ENCODE measurements at regions not wholly inside any gene's neighbourhood (a gene's known extent, or its start where the extent isn't known, plus 50 kb on each side); places are given as distances from the start of the nearest gene placed in this dataset.

DNA sequence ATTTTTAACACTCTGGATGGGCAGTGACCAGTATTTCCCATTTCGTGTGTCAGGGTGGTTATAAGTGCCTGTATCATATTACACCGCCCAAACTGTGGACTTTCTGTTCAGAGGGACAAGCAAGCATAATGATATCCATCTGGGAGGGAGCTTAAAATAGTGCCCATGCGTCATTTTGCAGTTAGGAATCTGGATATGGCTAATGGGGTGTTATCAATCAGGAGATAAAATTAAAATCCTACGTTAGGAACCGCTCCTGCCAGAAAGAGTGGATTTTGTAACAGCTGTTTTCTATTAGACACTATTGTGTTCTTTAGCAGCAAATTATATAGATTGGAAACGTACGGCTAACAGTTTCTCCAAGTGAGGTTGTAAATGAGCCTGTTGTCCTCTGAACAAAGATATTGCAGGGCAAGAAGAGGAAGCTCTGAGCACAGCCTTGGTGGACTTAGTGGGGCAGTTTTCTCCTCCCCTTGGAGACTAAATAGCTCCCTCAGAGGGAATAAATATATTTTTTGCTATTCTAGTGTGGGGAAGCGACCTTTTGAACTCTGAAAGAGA lies 160.4 kb downstream of the SPATA31D1 start:
- intact Hi-C loops (cut with DNase I) = no loop called here
- DNase-seq = no peak

DNA sequence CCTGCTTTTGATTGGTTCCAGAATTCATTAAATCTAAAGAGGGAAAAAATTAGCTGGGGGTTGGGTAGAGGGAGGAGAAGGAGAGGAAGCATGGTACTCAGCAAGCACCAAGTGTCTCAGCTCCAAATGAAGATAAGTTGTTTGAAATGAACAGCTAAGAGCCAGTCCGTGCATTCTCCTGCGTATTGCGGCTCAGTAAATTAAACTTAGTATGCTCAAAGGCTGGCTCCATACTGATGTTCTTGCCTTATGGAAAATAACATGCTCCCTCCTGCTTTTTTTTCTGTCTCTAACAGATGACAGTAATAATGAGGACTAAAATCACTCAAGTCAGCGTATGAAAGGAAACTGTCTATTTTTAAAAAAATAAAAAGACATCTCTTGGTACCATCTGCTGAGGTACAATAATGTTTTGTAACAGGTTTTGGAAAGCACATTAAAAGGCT lies 161.0 kb downstream of the SPATA31D1 start:
- DNase-seq = no peak
- intact Hi-C loops (cut with DNase I) = no loop called here

DNA sequence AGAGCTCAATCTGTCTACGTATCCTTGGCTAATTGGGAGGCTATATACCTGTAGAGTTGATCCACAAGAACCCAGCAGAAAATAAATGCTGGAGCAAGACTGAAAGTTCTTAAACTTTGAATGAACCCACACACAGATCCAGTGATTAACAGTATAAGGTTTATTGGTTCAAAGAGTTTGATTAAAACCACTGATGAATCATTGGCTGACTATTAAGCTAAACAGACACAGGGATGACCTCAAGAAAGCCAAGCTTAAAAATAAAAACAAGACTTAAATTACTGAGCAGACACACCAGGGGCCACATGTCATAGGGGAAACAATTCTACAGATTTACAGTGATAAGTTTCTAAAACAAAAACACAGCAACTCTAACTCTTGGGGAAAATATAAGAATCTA lies 163.6 kb downstream of the SPATA31D1 start:
- DNase-seq = no peak
- intact Hi-C loops (cut with DNase I) = no loop called here

DNA sequence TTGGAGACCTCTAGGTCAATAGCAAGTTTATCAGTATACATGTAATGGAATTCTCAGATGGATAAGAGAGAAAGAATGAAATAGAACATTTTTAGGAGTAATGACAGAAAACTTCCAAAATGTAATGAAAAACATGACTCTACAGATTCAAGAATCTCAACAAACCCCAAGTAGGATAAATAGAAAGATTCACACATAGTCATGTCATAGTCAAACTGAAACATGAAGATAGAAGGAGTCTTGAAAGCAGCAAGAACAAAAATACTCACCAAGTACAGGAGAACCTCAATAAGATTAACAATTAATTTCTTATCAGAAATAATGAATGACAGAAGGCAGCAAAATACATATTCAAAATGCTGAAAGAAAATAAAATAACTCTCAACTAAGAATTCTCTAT lies 164.5 kb downstream of the SPATA31D1 start:
- intact Hi-C loops (cut with DNase I) = no loop called here
- no peak for DNase-seq

DNA sequence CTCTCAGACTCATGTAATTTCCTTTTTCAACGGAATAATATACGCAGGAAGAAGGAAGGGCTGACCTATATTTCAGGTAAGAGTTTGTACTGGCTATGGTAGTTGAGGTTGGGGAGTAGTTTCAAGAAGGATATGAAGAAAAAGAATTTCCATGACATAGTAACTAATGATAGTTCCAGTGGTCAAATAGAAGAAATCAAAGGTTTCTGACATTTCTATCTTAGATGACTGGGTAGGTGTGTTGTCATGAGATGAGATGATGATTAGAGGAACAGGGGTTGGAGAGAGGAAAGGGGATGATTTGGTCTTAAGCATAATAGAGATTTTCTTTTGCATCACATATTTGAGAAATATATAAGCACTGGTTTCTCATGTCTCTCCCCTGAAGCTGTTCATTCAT lies 166.0 kb downstream of the SPATA31D1 start:
- no peak for DNase-seq
- intact Hi-C loops (cut with DNase I) = no loop called here

DNA sequence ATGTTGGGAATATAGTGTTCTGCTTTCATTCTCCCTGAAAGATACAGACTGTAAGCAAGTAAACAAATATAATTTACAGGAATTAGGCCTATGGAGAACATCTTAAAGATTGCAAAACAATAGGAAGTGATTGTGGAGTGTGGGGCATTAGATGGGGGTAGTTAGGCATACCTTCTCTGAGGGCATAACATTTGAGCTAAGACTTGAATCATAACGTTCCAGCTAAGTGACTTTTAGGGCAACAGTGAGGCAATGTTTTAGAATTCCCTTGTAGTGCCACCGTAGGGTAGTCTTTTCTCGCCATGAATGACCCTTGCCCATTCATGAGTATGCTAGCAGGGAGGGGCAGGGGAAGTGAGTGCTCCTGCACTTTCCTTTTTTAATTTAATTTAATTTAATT lies 173.3 kb downstream of the SPATA31D1 start:
- no peak for DNase-seq
- intact Hi-C loops (cut with DNase I) = no loop called here

DNA sequence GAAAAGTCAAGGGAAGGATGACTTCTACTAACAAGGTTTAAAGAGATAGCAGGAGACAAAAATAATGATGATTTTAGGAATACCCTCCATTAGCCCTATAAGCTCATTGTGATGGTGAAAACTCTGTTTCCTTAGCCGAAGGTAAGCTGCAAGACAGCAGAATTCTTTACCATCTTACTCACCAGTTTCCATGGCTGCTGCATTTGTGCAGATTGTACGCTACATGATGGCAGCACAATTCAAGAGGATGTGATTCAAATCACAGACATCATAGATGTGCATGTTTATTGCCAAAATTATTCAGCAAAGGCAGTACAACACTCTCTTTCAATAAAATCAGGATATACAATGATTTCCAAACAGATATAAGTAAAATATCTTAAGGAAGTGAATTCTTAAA lies 175.6 kb downstream of the SPATA31D1 start:
- intact Hi-C loops (cut with DNase I) = no loop called here

DNA sequence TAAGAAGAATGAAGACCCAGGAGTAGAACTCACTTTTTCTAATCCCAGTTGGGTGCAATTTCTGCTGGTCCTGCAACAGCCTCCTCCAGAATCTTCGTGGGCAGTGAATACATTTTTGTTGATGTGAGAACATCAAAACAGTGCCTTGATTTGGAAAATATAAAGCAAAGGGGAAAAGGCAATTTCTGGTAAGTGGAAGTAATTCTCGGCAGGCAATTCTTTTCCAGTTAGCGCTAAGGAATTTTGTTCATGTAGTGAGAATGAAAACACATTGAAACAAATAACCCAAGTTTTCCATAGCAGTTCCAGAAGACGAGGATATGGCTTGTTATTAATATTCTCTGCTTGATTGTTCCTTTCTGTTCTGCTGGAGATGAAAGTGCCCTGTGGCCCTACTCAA lies 178.7 kb downstream of the SPATA31D1 start:
- no peak for DNase-seq
- intact Hi-C loops (cut with DNase I) = no loop called here

More for the DNA sequence above, 175.6 kb downstream of the SPATA31D1 start:
- no peak for DNase-seq

DNA sequence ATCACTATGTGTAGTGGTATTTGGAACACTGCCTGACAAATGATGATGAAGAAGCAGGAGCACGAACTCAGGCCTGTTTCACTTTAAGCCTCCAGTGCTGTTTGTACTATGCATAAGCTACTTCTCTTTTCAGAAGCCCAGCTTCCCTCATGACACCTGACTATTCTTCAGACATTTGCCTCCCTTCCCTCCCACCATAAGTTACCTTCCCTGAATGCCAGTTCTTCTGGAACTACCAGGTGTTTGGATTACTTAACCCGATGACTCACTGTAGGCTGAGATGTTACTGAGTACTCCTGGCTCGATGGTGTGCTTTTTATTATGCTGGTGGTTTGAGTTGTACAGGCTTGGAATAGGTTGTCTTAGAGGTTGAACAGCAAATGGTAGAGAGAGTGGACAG lies 180.0 kb downstream of the SPATA31D1 start:
- no peak for DNase-seq
- intact Hi-C loops (cut with DNase I) = no loop called here

DNA sequence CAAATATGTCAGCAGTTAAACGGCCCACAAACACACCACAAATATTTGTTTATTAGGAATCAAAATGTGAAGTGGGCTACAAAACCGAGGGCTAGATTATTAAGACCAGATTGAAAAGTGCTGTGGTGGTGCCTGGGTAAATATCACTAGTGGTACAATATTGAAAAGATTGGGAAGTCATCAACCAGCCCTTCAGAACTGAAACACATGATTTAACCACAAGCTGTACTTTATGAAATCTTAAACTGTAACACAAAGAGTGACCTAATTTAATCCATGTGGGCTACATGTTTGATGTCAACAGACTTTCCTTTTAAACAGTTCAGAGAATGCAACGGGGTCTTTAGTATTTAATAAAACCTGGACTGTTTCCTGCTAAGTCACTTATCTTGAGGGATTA lies 182.3 kb downstream of the SPATA31D1 start:
- intact Hi-C loops (cut with DNase I) = no loop called here

DNA sequence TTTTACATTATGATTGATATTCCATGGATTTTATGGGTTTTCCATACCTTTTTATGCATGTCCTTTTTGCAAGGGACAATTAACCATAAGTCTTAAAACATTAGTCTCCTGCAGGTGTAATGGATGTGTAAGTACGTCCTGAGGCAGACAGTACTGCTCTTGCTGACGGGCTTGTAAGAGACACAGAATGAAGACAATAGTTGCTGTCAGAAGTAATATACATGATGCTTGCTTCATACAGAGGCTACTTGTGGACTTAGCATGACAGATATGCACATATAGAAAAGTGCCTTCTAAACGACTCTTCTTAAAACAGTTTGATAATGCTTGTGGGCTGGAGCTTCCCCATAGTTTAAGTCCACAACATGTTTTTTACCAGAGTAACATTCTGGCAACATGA lies 182.7 kb downstream of the SPATA31D1 start:
- DNase-seq = no peak
- intact Hi-C loops (cut with DNase I) = no loop called here

More for the DNA sequence above, 182.3 kb downstream of the SPATA31D1 start:
- no peak for DNase-seq

DNA sequence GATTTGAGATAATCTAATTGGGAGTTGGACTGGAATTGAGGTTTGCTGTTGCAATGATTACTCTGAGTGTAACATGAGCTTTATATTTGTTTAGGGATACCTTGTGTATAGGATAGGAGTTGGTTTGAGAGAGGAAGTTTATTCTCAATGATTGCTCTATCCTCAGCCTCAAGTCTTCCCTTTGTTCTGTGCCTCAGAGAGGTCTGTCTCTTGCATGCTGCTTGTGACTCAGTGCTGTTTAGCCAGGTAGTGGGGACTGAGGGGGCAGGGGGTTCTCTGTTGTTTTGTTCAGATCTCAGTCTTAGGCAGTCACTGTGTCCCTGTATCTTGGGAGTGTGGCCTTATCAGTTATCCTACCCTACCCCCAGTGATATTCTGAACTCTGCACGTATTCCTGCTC lies 192.1 kb downstream of the SPATA31D1 start:
- intact Hi-C loops (cut with DNase I) = no loop called here

DNA sequence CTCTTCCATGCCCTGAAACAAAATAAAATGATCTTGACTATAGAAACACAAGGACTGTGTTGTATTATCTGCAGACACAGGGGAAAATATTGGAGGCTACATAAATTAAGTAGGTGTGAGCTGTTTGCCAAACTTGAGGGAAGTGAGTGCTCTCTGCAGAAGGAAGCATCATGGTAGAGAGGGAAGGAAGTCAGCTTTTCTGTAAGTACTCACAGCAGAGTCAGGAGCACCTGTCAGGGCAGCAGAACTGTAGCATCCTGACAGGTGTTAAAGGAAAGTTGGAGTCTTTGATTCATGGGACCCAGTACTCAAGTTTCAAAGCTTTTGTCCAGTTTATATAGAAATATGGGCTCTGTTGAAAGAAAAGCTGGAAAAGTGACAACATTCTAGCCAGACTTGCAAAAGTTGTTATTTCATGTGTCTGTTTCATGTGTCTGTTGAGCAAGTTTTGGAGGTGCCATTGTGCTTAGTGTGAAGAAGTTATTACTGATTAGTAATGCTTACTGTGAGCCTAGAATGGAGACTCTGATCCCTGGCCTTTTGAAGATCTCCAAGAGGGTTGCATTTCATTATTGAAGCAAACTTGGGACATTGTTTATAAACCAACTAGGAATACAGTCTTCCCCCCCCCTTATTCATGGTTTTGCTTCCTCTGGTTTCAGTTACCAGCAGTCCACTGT lies 194.7 kb downstream of the SPATA31D1 start:
- DNase-seq = no peak
- intact Hi-C loops (cut with DNase I) = no loop called here

More for the DNA sequence above, 192.1 kb downstream of the SPATA31D1 start:
- no peak for DNase-seq

DNA sequence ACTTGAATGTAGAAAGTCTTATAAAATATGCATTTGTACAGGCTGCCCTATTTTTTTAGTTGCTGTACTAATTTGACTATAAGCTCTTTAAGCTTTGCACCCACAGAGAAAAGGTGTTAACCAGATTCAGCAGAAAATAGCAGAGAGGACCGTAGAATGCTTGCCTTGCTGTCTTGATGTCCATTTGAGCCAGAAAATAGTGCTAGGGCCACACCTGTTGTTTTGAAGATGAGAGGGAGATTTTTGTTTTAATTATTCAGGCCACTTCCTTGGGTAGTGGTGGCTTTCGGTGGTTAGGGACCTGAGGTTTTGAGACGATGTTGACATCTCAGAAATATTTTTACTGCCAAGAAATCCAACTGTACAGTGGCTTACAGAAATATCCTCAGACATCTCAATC lies 196.0 kb downstream of the SPATA31D1 start:
- intact Hi-C loops (cut with DNase I) = no loop called here
- DNase-seq = no peak

DNA sequence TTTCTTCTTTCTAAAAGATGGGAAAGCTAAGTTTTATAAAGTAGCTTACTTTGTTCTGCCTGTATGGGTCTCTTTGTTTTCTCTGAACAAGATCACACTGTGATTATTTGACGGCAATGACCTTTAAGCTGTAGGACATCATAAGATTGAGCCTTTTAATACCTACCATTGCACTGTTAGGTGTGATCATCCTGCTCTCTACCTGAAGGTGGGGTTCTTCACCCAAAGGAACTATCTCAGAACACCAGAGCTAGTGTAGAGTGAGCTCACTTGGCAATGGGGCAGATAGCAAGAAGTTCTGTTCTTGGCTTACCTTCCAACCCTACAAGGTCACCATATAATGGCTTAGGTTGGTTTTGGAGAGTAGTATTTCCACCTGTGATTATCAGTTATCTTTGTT lies 200.2 kb downstream of the SPATA31D1 start:
- intact Hi-C loops (cut with DNase I) = no loop called here
- no peak for DNase-seq

DNA sequence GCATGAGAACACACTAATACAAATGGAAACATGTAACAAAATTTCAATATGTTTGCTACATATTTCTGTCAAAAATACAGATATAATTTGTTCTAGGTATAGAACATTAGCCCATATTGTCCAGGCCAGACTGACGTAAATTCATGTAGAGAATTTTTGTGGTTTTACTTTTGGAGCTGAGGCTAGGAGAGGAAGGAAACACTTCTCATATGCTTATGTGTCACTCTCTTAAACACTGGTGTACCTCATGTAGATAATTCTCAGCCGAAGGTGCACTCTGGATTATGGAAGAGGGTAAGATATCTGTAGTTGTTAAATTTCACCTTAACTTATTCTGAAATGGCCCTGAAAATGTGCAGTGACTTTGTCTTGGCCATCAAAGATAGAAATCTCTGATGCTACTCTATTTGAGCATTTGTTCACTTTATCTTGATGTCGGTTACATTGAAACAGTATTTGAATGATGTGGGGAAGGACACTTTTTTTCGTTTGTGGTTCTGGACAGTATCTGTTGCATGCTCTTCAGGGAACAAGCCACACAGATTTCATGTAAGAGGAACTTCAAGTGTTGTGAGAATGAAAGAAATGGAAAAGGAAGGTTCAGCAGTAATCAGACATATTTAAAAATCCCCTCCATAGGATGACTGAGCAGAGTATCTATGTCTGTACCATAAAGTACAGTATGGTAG lies 202.7 kb downstream of the SPATA31D1 start:
- no peak for DNase-seq
- intact Hi-C loops (cut with DNase I) = no loop called here

DNA sequence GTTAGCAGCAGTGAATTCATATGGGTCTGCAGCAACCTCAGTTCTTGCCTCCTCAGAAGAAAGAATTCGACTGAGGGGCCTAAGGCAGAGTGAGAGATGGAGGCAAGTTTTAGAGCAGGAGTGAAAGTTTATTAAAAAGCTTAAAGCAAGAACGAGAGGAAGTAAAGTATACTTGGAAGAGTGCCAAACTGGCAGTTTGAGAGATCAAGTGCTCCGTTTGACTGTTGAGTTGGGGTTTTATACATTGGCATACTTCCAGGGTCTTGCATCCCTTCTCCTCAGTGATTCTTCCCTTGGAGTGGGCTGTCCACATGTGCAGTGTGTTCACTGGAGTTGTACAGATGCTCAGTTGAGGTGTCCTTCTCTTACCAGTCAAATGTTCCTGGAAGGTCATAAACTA lies 203.6 kb downstream of the SPATA31D1 start:
- no peak for DNase-seq
- intact Hi-C loops (cut with DNase I) = no loop called here

DNA sequence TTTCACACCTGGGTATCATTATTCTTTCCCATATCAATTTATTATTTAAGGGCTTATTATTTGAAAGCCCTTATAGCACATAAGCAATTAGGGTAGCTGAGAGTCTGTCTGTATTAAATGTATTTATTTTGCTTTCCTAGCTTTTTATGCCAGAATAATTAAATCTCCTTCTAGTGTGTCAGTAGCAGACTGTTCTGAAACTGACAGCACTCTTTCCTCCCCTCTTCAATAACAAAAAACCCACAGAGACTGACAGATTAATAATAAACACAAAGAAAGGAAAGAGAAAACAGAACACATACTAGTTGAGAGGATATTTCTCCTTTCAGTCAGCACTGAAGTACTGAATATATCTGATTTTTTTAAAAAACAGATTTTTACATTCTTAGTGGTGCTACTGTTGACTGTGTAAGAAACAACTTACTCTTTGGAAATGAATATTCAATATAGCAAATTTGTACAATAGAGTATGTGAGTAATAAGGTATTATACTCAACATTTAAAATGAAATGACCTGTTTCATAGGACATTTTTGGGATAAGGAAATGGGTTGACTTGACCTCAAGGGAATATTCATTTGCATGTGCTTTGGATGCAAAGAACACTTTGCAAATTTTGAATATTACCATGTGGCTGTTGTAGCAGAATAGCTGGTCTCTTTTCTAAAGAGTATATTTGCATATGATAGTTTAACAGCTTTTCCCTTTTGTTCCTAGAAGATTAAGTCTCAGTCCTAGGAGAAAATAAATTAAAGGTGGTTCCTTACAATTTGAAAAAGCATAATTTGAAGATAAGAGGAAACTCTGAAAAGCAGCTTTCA lies 208.3 kb downstream of the SPATA31D1 start:
- intact Hi-C loops (cut with DNase I) = no loop called here
- DNase-seq = no peak

DNA sequence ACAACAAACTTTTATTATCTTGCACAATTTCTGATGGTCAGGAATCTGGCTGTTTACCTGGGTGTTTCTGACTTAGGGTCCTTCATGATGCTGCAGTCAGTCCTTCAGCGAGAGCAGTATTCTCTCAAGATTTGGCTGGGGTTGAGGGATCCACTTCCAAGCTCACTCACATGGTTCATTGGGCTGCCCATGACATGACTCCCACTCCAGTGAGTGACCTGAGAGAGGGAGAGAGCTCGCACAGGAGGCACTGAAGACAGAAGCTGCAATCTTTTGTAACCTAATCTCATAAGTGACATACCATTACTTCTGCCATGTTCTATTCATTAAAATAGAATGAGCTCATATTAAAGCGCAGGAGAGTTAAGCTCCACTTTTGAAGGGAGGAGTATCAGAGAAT lies 212.6 kb downstream of the SPATA31D1 start:
- DNase-seq = no peak
- intact Hi-C loops (cut with DNase I) = no loop called here

DNA sequence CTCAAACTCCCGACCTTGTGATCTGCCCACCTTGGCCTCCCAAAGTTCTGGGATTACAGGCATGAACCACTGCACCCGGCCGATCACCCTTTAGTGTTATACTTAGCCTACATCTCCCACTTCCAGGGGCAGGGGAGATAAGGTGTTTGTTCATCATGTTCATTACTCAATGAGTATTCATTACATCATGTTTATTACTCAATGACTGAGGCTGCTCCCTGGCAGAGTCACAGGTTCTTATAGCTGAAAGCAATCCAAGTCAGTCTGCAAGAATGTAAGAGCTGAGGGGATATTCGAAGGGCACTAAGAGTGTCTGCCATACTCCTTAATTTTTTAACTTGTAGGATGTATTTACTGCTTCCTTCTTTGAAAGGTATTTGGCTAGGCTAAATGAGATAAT lies 214.2 kb downstream of the SPATA31D1 start:
- no peak for DNase-seq
- intact Hi-C loops (cut with DNase I) = no loop called here

DNA sequence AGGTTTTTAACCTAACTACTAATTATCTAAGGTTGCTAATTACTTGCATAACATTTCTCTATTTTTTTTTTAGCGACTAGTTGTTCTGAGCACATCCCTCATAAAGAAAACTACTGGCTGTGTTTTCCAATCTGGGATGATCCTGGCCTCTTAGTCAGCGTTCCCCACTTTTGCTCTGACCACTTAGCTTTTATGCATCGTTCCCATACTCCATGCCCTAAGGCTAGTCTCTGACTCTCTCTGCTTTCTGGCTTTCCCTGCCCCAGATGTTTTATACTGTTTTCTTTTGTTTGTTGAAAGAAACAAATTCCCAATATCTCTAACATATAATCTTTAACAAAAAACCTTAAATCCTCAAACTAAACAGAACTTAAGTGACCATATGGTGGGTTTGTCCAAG lies 217.9 kb downstream of the SPATA31D1 start:
- intact Hi-C loops (cut with DNase I) = no loop called here
- no peak for DNase-seq

Data from posterior cingulate gyrus (tissue), 11 donors.